Endothelial cell of umbilical vein (primary cell): ENCODE measurements at regions not wholly inside any gene's neighbourhood (a gene's known extent, or its start where the extent isn't known, plus 50 kb on each side); places are given as distances from the start of the nearest gene placed in this dataset.

Experiments used
- BruUV-seq: library from RNA; stranded (reverse); fragments of 400-500 nt; replicated peaks from 2 replicates; lab custom pipeline; 2021; lab: Mats Ljungman, UMichigan
- CTCF ChIA-PET: fragments of 300-600, 350-600 bp; sonication (Branson Sonifier 250); formaldehyde crosslinking; loops from one replicate; lab custom pipeline; 2021; ENCODE audit warnings: antibody characterized with exemption, inconsistent platforms; lab: Charles Lee
- POLR2A ChIA-PET: fragments of 300-600, 350-600 bp; sonication (Branson Sonifier 250); formaldehyde crosslinking; loops from one replicate; lab custom pipeline; 2021; ENCODE audit warnings: antibody characterized with exemption, inconsistent platforms; lab: Charles Lee
- DNase-seq: peaks from one replicate; pipeline ENCODE4 v3.0.0-alpha.2; 2011; ENCODE audit warnings: low read depth, low spot score
- FAIRE-seq: peaks from 2 replicates; lab custom pipeline; 2011; peaks lifted over from hg19 to GRCh38; lab: Jason Lieb, UNC
- H2AFZ ChIP-seq: 2 replicates; pipeline ENCODE4 v1.6.0; 2012; ENCODE audit warnings: low read depth, low read length, control low read depth, inconsistent platforms
- H3K27ac ChIP-seq: 2 replicates; pipeline ENCODE4 v1.5.1; 2011; ENCODE audit warnings: low read depth, mild to moderate bottlenecking, control low read depth, low read length, moderate library complexity; ENCODE audit not compliant: insufficient read depth
- H3K27me3 ChIP-seq, 2 experiments: 2 replicates each; pipeline versions ENCODE4 v1.6.0 to v1.6.1; 2011; ENCODE audit warnings: low read length in 2 of 2, mixed read lengths in 1 of 2; ENCODE audit not compliant: control insufficient read depth in 2 of 2, insufficient read depth in 2 of 2
- H3K36me3 ChIP-seq, 2 experiments: 2 replicates in 1 of 2; 3 replicates in 1 of 2; pipeline ENCODE4 v1.5.1; 2011; ENCODE audit warnings: low read length in 2 of 2, mild to moderate bottlenecking in 1 of 2, moderate library complexity in 1 of 2; ENCODE audit not compliant: control insufficient read depth in 2 of 2, insufficient read depth in 2 of 2; ENCODE audit errors: extremely low read depth in 1 of 2
- H3K4me1 ChIP-seq: 3 replicates; pipeline ENCODE4 v1.5.1; 2011; ENCODE audit warnings: mild to moderate bottlenecking, low read length; ENCODE audit not compliant: control insufficient read depth, insufficient read depth; ENCODE audit errors: extremely low read depth
- H3K4me2 ChIP-seq: 2 replicates; pipeline ENCODE4 v1.6.1; 2011; ENCODE audit warnings: low read length, control low read depth, mixed read lengths; ENCODE audit not compliant: insufficient read depth
- H3K4me3 ChIP-seq, 3 experiments: fragments of 200-600 bp in 1 of 3; sonication (generic), shearing (Covaris generic) in 1 of 3; replicated peaks in 1 of 3; 2 replicates each; pipeline ENCODE4 v1.5.1; 2011 to 2016; ENCODE audit warnings: control low read depth in 3 of 3, low read length in 3 of 3, mild to moderate bottlenecking in 2 of 3, inconsistent platforms in 1 of 3, low read depth in 1 of 3, moderate library complexity in 1 of 3; ENCODE audit not compliant: insufficient read depth in 1 of 3
- H3K79me2 ChIP-seq: 2 replicates; pipeline ENCODE4 v1.6.0; 2012; ENCODE audit warnings: low read length, inconsistent platforms; ENCODE audit not compliant: control insufficient read depth, insufficient read depth
- H3K9ac ChIP-seq: replicated peaks from 2 replicates; pipeline ENCODE3; 2011; ENCODE audit warnings: low read length, control low read depth; ENCODE audit not compliant: insufficient read depth; ENCODE audit errors: extremely low read depth
- H3K9me1 ChIP-seq: replicated peaks from 3 replicates; pipeline ENCODE4 v1.6.0; 2011; ENCODE audit warnings: mild to moderate bottlenecking, low read length; ENCODE audit not compliant: control insufficient read depth, insufficient read depth; ENCODE audit errors: extremely low read depth
- H3K9me3 ChIP-seq: replicated peaks from 2 replicates; pipeline ENCODE4 v1.5.1; 2012; ENCODE audit warnings: low read length, inconsistent platforms; ENCODE audit not compliant: control insufficient read depth, insufficient read depth
- H4K20me1 ChIP-seq: replicated peaks from 2 replicates; pipeline ENCODE3; 2011; ENCODE audit warnings: mild to moderate bottlenecking, low read length; ENCODE audit not compliant: control insufficient read depth, insufficient read depth; ENCODE audit errors: extremely low read depth
- CTCF ChIP-seq, 2 donors: IDR thresholded peaks; 1 replicate in 1 of 2; 2 replicates in 1 of 2; pipeline ENCODE4 v1.5.1; 2011; ENCODE audit warnings: low read length in 2 of 2, mild to moderate bottlenecking in 2 of 2, moderate library complexity in 2 of 2, control low read depth in 1 of 2, inconsistent platforms in 1 of 2, low read depth in 1 of 2; ENCODE audit not compliant: insufficient read depth in 1 of 2; ENCODE audit errors: extremely low read depth in 1 of 2
- EZH2 ChIP-seq: IDR thresholded peaks from 2 replicates; pipeline ENCODE4 v1.6.1; 2012; ENCODE audit warnings: borderline replicate concordance, low read depth, mild to moderate bottlenecking, moderate library complexity, low read length, inconsistent platforms; ENCODE audit not compliant: severe bottlenecking
- FOS ChIP-seq: IDR thresholded peaks from 2 replicates; pipeline ENCODE4 v1.6.1; 2011; ENCODE audit warnings: mild to moderate bottlenecking, low read length, moderate library complexity, borderline replicate concordance; ENCODE audit not compliant: insufficient read depth
- GATA2 ChIP-seq: IDR thresholded peaks from 2 replicates; pipeline ENCODE4 v1.7.0; 2011; ENCODE audit warnings: low read depth, mild to moderate bottlenecking, moderate library complexity, mixed read lengths, low read length; ENCODE audit not compliant: insufficient read length, insufficient read depth
- JUN ChIP-seq: IDR thresholded peaks from 2 replicates; pipeline ENCODE4 v1.6.1; 2011; ENCODE audit warnings: borderline replicate concordance, low read depth; ENCODE audit not compliant: insufficient read length, insufficient read depth
- MAX ChIP-seq: IDR thresholded peaks from 2 replicates; pipeline ENCODE4 v1.6.1; 2011; ENCODE audit not compliant: insufficient read depth, insufficient read length
- MYC ChIP-seq: IDR thresholded peaks from one replicate; pipeline ENCODE4 v1.6.1; 2011; ENCODE audit warnings: mild to moderate bottlenecking, low read depth, low read length
- POLR2A ChIP-seq: IDR thresholded peaks from 2 replicates; pipeline ENCODE4 v1.6.1; 2012; ENCODE audit warnings: low read depth, mild to moderate bottlenecking, control low read depth, low read length
- POLR2AphosphoS5 ChIP-seq: IDR thresholded peaks from 2 replicates; pipeline ENCODE4 v1.6.1; 2012; ENCODE audit warnings: low read depth, mild to moderate bottlenecking, control low read depth, low read length, moderate library complexity; ENCODE audit not compliant: insufficient read depth
- dilution Hi-C: fragments of 300-500 bp; cut with MboI; formaldehyde crosslinking; loops from one replicate; pipeline ENCODE4 v1.15.0; 2019; ENCODE audit warnings: low sequenced_read_pairs; ENCODE audit not compliant: extremely low pct_ligation_motif_present
- intact Hi-C: fragments of 100-400 bp; cut with micrococcal nuclease; formaldehyde crosslinking; loops from one replicate; pipeline ENCODE4 v1.10.0; 2022

- CTCF ChIA-PET = interaction anchor here (1.2 to 1.4 kb wide), 2 partner anchors 31 to 309 kb away, joined by 4 read pairs; no protein-coding TSS in a partner anchor
- dilution Hi-C loops (no loop called here), intact Hi-C loops (no loop called here)
- H3K9ac ChIP-seq = no peak overlapping the region
- H3K4me3 ChIP-seq = no peak overlapping the region
- TF ChIP-seq MAX = no peak
- TF ChIP-seq FOS = no peak
- TF ChIP-seq POLR2A = no peak
- TF ChIP-seq EZH2 = no peak
- no peak for TF ChIP-seq GATA2
- no peak for TF ChIP-seq JUN
- no peak for TF ChIP-seq POLR2AphosphoS5
- no peak for TF ChIP-seq MYC
- no peak for TF ChIP-seq CTCF (IDR thresholded peaks at IDR 0.05; ENCODE audit: extremely low read depth in 1 of 2, insufficient read depth in 1 of 2, low read depth in 1 of 2, low read length in 2 of 2)
- peaks cover 0 to 3% of the 10 kb centered on the region in 2 experiments for H3K27me3 ChIP-seq
- H3K79me2 ChIP-seq = no peaks in the 10 kb centered on the region
- H3K9me3 ChIP-seq = no peaks in the 10 kb centered on the region
- no peak overlapping the region for H3K4me2 ChIP-seq
- no TSS peak for BruUV-seq
- no peaks in the 10 kb centered on the region for H3K36me3 ChIP-seq
- H3K9me1 ChIP-seq = no peaks in the 10 kb centered on the region
- FAIRE-seq (no peak), DNase-seq (no peak)
- POLR2A ChIA-PET = no interaction called here
- no peak overlapping the region for H3K27ac ChIP-seq
- H3K4me1 ChIP-seq = no peaks in the 10 kb centered on the region
- no peak overlapping the region for H2AFZ ChIP-seq
- no peaks in the 10 kb centered on the region for H4K20me1 ChIP-seq
These were observed 172.1 kb upstream of the OLIG3 start for GRCh38 chr6:137666202-137666774.
